ENCODE measurements at regions not wholly inside any gene's neighbourhood (a gene's known extent, or its start where the extent isn't known, plus 50 kb on each side); places are given as distances from the start of the nearest gene placed in this dataset.
A peak's percentile ranks its signal among the peaks of the same experiment; 100 is the strongest.
"Not testable (repeated sequence)": the region's sequence is repeated elsewhere in the genome, so short reads cannot be mapped to it uniquely, and the experiment has no call there.

DNA sequence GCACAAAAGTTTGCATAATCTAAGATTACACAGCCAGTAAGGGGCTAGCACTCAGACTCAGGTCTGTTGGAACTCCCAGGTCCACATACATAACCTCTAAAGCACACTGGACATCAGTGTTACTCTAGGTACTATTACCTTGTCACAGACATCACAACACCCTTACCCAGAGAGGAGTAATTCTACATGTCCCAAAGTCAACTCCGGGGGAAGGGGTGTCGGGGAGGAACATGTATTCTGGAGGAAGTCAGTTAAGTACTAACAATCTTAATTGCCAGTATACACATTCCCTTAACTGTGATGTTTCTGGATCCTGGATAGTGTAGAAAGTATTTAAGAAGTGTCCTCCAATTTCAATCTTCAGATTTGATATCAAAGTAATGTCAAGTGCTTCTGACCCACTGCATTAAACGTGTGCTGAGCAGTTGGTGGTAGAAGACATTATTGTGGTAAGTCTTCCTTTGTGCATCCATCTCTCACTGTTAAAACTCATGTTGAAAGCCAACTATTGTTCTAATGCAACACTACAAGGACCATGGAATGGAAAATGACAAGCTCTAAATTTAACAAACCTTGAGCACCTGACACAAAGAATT, 155.4 kb downstream of the CRPPA start:
- DNase-seq, result no peak

DNA sequence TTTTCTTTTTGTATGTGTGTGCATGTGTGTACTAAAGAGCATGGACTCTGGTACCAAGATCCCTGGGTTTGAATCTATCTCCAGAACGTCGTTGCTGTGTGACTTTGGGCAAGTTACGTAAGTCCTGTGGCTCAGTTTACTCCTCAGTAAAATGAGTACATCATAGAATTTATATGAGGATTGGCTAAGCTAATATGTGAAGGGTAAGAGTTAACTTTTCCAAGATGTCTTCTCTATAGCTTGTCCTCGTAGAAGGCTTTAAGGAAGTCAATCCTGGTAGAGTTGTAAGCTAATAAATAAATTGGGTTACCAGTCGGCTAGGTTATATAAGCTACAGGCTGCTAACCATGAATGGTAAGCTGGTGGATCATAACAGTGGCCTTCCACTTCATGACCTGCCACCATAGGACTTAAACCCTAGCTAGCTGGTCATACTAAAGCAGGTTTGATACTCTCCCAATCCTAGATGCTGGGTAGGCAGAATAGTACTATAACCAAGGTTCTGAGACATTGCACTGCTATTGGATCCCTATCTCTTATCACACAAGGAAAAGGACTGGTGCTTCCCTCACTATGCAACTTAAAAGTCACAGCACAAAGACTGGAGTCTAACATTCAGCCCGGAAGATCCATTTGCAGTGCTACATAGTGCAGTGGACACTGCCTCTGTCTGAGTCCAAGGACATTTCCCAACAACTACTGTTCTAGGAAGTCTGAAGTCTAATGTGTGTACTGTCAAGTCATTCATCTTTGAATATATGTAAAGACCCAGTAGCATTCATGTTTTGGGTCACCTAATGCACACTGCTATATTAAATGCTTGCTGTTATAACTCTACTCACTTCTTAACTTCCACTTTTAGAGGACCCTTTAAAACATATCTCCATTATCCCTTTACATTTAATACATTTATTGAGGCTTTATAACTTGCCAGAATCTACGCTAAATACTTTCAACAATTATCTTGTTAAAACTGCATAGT, 156.2 kb downstream of the CRPPA start:
- no peak for DNase-seq

DNA sequence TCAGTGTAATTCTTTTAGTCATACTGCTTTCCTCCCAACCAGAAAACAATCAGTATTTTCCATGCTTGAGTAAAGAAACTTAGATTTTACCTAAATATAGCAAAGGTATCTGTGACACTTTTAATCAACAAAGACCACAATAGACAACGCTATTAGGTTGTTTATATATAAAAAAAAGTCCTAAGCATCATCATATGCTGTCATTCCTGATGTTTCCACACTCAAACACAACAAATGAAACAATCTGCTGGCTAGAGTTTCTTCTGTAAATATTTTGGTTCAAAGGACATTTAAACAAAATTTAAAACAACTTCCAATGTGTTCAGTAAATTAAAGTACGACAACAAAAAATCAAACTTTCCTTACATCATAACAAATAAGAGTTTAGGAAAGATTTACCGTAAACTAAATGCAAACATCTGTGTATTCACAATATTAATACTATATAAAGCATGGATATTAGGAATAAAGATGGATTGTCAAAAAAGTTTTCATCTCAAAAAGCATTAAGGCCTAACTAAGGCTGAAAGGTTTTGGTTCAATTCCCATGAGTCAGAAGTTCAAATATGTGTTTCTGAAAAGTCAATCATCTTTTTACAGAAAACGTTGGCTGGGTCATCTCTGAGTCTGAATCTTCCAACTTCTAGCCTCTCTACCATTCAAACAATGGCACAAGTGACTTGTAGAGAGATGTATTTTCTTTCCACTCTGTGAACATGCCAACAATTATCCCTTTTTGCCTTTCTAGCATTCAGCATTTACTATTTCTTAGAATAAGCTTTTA, 157.1 kb downstream of the CRPPA start:
- DNase-seq, result no peak

DNA sequence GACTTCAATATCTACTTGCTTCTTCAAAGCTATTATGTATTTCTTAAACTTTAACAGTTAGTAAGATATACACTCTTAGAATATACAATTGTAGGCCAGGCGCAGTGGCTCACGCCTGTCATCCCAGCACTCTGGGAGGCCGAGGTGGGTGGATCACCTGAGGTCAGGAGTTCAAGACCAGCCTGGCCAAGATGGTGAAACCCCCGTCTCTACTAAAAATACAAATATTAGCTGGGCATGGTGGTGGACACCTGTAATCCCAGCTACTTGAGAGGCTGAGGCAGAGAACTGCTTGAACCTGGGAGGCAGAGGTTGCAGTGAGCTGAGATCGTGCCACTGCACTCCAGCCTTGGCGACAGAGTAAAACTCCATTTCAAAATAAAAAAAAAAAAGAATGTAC, 158.0 kb downstream of the CRPPA start:
- DNase-seq, result not testable (repeated sequence)

DNA sequence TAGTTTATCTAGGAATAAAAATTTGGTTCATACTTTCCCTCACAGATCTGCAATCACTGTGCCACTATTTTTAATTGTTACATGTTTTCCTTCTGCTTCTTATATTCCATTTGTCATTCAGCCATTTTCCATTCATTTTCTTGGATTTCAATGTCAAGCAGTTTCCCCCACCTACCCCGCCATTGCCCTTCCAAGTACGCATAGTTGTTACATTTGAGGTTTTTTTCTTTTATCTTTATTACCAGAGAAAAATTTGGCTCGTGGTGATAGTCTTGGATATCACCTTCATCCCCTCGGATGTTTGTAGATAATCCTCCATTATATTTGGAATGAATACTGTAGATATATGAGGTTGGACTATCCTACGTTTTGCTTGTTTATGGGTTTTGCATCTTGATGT, 159.7 kb downstream of the CRPPA start:
- no peak for DNase-seq

DNA sequence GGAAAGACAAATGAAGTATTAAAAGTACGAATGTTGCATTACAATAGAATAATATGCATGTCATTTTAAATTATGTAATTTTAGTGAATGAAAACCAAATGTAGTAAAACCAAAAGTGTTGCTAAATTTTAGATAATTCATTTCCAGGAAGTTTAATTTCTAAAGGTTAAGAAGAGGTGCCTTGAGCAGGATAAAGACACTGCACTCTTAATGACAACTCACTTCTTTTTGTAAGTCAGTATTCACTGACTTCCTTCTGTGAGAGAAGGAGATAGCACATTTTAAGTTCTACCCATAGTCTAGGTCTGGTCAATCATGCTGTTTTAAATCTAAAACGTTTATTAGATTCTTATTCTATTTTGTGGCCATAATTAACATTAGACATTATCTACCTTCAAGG, 160.2 kb downstream of the CRPPA start:
- DNase-seq, result no peak

DNA sequence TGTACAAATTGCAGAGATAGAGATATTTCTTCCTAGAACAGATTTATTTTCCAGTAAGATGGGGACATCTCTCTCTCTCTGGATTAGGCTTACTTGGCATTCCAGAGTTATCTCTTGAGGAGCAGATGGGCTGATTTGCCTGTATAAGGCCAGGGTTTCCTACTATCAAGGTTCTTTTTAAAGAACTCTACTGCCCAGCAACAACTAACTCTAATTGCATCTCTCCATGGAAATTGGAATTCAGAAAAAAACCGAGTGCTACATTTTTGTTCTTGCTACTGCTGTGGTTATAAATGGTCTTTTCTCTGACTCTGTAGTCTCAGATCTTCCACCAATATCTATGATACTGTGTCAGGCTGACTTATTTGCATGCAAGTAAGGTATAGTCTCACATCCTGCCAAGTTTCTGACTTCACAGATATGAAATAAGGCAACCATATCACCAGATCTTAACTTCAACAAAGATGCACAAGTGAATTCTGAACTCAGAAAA, 161.1 kb downstream of the CRPPA start:
- DNase-seq, result no peak

DNA sequence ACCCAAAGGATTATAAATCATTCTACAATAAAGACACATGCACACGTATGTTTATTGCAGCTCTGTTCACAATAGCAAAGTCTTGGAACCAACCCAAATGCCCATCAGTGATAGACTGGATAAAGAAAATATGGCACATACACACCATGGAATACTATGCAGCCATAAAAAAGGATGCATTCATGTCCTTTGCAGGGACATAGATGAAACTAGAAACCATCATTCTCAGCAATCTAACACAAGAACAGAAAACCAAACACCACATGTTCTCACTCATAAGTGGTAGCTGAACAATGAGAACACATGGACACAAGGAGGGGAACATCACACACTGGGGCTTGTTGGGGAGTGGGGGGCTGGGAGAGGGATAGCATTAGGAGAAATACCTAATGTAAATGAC, 164.9 kb downstream of the CRPPA start:
- DNase-seq, result not testable (repeated sequence)

DNA sequence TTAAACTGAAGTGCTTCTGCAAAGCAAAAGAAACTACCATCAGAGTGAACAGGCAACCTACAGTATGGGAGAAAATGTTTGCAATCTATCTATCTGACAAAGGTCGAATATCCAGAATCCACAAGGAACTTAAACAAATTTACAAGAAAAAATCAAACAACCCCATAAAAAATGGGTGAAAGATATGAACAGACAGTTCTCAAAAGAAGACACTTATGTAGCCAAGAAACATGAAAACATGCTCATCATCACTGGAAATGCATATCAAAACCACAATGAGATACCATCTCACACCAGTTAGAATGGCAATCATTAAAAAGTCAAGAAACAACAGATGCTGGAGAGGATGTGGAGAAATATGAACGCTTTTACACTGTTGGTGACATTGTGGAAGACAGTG, 165.4 kb downstream of the CRPPA start:
- DNase-seq, result not testable (repeated sequence)

DNA sequence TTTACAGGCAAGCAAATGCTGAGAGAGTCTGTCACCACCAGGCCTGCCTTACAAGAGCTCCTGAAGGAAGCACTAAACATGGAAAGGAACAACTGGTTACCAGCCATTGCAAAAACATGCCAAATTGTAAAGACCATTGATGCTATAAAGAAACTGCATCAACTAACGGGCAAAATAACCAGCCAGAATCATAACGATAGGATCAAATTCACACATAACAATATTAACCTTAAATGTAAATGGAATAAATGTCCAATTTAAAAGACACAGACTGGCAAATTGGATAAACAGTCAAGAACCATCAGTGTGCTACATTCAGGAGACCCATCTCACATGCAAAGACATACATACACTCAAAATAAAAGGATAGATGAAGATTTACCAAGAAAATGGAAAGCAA, 170.7 kb downstream of the CRPPA start:
- not testable (repeated sequence) for DNase-seq

DNA sequence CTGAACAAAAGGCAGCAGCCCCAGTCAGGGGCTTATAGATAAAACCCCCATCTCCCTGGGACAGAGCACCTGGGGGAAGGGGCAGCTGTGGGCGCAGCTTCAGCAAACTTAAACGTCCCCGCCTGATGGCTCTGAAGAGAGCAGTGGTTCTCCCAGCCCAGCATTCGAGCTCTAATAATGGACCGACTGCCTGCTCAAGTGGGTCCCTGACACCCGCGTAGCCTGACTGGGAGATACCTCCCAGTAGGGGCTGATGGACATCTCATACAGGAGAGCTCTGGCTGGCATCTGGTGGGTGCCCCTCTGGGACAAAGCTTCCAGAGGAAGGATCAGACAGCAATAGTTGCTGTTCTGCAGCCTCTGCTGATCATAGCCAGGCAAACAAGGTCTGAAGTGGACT, 172.1 kb downstream of the CRPPA start:
- DNase-seq, result not testable (repeated sequence)

DNA sequence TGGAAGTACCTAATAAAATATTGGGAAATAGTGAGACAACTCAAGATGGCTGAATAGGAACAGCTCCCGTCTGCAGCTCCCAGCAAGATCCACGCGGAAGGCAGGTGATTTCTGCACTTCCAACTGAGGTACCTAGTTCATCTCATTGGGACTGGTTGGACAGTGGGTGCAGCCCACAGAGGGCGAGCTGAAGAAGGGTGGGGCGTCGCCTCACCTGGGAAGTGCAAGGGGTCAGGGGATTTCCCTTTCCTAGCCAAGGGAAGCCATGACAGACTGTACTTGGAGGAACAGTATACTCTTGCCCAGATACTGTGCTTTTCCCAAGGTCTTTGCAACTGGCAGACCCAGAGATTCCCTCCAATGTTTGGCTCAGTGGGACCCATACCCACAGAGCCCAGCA, 172.8 kb downstream of the CRPPA start:
- DNase-seq, result not testable (repeated sequence)

DNA sequence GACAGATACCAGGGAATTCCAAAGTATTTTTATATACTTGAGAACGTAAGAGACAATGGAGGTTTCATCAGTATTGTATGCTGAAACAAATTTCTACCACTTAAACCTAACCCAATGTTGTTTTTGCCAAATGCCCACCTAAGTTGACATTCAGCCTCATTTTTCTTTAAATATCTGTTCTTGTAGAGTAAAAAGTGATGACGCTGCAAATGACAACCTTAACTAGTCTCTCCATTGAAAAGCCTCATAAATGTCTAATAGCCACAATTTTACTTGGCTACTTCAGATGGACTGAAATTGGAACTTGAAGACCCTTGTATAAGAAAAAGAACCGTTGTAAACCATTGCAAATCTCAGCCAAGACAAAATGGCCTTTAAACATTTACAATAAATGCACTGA, 176.9 kb downstream of the CRPPA start:
- no peak for DNase-seq

DNA sequence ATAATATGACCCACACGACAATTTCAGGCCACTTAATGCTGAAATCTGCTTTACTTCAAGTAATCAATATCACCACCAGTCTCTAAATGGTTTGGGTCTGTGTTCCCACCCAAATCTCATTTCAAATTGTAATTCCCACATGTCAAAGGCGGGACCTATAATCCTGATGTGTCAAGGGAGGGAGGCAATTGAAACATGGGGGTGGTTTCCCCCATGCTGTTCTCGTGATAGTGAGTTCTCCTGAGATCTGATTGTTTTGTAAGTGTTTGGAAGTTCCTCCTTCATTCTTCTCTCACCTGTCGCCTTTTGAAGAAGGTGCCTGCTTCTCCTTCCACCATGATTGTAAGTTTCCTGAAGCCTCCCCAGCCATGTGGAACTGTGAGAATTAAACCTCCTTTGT, 178.4 kb downstream of the CRPPA start:
- no peak for DNase-seq

DNA sequence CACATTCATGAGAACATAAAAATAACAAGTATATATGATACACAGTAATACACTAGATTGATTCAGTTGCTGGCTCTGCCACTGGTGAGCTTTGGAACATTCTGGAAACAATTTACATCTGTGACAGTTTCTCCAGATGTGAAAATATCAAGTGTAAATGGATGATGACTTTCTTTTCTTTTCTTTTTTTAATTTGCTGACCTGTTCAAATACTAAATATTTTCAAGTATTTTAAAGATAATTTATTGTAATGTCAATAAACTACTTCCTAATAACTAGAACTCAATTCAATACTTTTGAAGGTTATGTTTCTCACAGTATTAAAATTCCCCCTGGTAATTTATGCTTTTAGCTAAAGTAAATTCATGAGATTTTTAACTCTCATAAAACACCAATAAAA, 180.3 kb downstream of the CRPPA start:
- DNase-seq, result no peak

DNA sequence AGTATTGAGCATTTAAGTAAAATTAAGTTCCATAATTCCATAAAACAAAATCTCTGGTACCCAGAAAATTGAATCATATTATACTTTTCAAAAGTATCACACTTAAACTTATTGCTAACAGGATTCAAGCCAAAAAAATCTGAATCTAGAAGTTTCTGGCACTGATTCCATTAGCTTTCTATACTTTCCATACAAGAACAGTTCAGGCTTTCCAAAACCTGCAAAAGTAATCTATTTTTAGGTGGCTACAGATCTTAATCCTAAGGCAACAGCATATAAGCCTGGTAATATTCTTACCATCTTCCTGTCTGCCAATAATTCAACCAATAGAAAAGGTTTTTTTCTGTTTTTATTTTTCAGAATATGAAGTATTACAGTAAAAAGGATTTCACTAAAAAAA, 185.0 kb downstream of the CRPPA start:
- no peak for DNase-seq

DNA sequence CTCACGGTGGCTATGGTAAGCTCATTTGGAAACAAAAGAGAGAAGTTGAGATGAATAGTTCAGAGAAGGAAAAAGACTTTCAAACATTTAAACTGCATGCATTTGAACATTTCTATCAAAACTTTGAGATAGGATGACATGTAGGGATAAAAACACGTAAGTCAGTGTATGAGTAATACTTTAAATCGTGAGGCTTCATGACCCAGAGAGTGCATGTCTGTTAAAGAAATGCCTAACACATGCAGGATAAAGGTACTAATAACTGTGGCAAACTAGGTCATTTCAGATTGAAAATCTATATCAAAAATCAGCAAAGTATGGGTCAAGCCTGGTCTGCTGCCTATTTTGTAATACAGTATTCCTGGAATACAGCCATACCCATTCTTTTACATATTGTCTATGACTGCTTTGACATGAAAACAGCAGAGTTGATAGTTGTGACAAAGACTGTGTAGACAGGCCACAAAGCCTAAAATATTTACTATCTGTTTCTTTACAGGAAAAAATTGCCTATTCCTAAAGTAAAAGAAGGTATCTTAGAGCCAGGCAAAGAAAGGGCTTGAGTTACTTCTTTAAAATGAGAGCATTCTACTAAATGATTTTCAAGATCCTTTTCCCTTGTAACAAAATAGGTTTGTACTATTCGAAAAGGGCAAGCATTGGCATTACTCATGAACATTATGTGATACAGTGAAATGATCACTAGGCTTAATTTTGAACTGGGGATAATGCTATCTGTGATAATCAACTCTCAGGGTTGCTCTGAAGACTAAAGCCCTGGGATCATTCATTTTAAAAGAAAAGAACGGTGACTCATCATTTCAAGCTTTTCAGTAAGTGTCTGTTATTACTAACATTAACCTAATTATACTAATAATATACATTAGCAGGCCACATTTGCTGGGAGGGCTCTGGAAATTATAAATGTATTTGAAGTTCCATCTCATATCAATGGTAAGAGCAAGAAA, 185.9 kb downstream of the CRPPA start:
- no peak for DNase-seq

DNA sequence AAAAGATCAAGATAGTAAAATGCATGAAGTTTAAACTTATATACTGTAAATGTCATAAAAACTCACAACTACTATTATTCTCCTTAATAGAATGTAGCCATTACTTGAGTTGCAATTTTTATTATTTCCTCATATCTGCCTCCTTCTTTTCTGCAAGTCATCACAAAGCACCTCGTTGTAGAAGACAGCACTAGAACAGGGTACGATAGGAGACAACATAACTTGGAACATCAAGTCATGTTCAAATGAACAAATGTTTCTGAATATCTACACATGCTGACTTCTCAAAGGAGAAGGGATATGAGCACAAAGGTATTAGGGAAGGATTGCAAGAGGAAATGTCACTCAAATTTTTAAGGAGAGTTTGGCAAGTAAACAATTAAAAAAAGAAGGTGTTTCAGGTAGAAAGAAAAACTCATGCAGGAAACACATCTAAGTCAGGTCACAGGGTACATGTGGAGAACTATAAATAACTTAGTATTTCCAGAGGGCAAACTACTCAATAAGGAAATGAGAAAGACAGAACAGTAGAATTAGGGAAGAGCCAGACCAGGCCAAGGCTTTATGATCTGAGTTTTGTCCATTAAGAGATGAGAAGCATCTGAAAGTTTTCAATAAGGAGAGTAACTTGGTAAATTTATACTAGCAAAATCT, 186.7 kb downstream of the CRPPA start:
- DNase-seq, result no peak

DNA sequence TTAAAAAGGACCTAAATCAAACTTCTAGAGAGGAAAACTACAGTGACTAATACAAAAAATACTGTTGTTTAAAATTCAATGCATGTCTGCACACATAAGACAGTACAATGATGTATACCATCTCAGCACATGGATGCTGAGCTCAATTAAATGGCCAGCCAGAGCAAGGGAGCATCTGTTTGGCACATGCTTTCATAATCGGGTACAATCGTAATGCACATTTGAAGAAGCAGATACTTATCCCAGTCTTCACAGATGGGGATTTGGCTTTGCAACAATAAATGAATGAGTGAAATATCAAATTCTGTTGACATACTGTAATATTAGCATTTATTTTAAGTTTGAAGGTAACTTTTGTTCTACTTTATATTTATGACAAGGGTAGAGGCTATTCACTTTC, 187.8 kb downstream of the CRPPA start:
- no peak for DNase-seq

DNA sequence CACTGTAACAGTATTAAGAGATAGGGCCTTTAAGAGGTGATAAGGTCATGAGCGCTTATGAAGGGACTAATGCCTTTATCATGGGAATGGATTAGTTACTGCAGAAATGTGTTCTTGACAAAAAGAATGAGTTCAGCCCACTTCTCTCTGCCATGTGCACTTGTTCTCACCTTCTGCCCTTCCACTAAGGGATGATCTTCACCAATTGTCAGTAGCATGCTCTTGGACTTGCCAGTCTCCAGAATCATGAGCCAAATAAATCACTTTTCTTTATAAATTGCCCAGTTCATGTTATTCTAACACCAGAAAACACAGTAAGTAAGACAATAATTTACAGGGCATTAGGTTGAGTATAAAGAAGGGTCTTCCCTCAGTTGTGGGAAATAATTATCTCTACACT, 189.1 kb downstream of the CRPPA start:
- DNase-seq, result no peak

DNA sequence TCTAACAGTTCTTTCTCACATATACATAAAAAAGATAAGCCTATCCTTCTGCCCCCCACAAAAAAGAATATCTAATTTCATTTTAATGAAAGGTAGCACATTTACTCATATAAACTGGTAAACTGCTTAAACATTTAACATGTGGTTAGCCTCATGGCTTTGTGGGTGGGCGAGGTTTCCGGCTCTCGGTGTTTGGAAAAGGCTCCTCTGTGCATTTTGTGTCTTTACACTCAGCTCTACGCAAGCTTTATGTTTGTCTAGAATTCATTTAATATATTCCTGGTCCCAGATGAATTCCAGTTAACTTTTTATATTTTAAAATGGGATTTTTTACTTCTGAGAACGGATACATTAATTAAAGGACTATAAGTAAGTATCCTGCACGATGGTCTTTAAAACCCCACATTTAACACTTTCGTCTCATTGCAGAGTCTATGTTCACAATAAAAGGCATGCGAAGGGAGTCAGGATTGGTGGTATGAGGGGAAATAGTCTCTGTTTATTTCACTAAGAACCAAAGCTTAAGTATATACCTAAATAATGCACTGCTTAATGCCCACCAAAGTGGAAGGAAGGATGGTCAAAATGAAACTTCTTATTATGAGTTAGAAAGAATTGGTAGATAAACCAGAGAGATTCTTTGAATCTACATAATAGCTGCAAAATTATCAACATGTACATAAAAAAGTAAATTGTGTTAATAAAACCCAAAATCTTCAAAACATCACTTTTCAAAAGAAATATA, 197.2 kb downstream of the CRPPA start:
- DNase-seq, result peak; percentile 61

All from activated CD4-positive, alpha-beta T cell treated with anti-CD3 and anti-CD28 coated beads, Interleukin-2, amount 50 U/mL, for 16 hours (primary cell).